ENCODE measurements at regions not wholly inside any gene's neighbourhood (a gene's known extent, or its start where the extent isn't known, plus 50 kb on each side); places are given as distances from the start of the nearest gene placed in this dataset.

GRCh38 chr1:64330839-64331238, 127.4 kb downstream of the UBE2U start:
- Histone ChIP-seq H3K4me3 (no peak overlapping the region), H3K4me1 (no peaks in the 10 kb centered on the region), H3K4me2 (no peak overlapping the region), H3K9me3 (no peaks in the 10 kb centered on the region), H3K27ac (no peak overlapping the region)
- ATAC-seq (no peak), FAIRE-seq (no peak), DNase-seq (ENCODE audit: low read depth in 1 of 2, low spot score in 1 of 2) (no peak)
- TF ChIP-seq JUN (IDR thresholded peaks at IDR 0.05) (no peak), SREBF2 (IDR thresholded peaks at IDR 0.05) (no peak), KDM5A (IDR thresholded peaks at IDR 0.05) (no peak)
- POLR2A ChIA-PET: no interaction called here
- 35% methylated on average over 4 of the region's 4 CpGs for WGBS (ENCODE audit: missing lambda C conversion rate)
- CTCF ChIA-PET: no interaction called here

DNA sequence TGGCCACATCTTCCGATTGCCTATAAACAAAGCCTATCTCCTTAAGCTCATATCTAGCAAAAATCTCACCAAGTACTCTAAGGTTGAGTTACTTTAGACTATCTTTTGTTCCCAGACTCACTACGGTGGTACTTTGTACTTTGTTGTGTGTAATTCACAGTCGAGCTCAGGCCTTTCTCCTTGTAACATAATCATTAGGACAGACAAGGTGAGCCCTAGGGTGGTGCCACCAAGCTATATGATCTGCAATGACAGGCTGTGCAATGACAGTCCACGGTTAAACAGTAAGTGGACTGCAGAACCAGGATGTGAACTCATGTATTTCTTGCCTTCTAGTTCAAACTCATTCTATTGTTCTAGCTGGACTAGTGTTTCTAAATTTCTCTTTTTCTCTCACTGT, 132.2 kb downstream of the UBE2U start:
- FAIRE-seq (no peak), ATAC-seq (no peak), DNase-seq (ENCODE audit: low read depth in 1 of 2, low spot score in 1 of 2) (no peak)
- Histone ChIP-seq H3K9me3 (no peaks in the 10 kb centered on the region), H3K4me1 (no peaks in the 10 kb centered on the region), H3K4me3 (no peak overlapping the region), H3K27ac (no peak overlapping the region), H3K4me2 (no peak overlapping the region)
- TF ChIP-seq USF2 (IDR thresholded peaks at IDR 0.05) (no peak), CBX2 (IDR thresholded peaks at IDR 0.05; ENCODE audit: borderline replicate concordance, low read depth) (no peak), ZC3H11A (IDR thresholded peaks at IDR 0.05) (no peak), RFX5 (IDR thresholded peaks at IDR 0.05) (no peak), ZFP36 (IDR thresholded peaks at IDR 0.05; ENCODE audit: borderline replicate concordance, partially characterized antibody) (no peak), HEYL (CRISPR knock-in tag; IDR thresholded peaks at IDR 0.05) (no peak), PBX3 (IDR thresholded peaks at IDR 0.05) (no peak), KDM5A (IDR thresholded peaks at IDR 0.05) (no peak), TP53 (CRISPR knock-in tag; IDR thresholded peaks at IDR 0.05) (no peak), NFE2L2 (conservative IDR thresholded peaks at IDR 0.05; ENCODE audit: low read length) (no peak), CHD4 (IDR thresholded peaks at IDR 0.05; ENCODE audit: borderline replicate concordance) (no peak), NR3C1 (IDR thresholded peaks at IDR 0.05) (no peak), POLR2AphosphoS2 (conservative IDR thresholded peaks at IDR 0.05; ENCODE audit: low read length) (no peak), EP300 (IDR thresholded peaks at IDR 0.05) (no peak), MAFK (IDR thresholded peaks at IDR 0.05; ENCODE audit: partially characterized antibody) (no peak), REST (IDR thresholded peaks at IDR 0.05) (no peak), MYC (IDR thresholded peaks at IDR 0.05; ENCODE audit: borderline replicate concordance, low read length) (no peak), RNF2 (IDR thresholded peaks at IDR 0.05; ENCODE audit: borderline replicate concordance, low read depth) (no peak), ELK1 (IDR thresholded peaks at IDR 0.05; ENCODE audit: low read depth, low read length) (no peak), HDAC2 (IDR thresholded peaks at IDR 0.05) (no peak)
- WGBS (ENCODE audit: missing lambda C conversion rate): 71% methylated on average over 4 of the region's 4 CpGs
- ChIA-PET POLR2A (no interaction called here), CTCF (interaction anchor here (1.1 to 1.2 kb wide), 2 partner anchors 9 to 26 kb away, joined by 3 read pairs; no protein-coding TSS in a partner anchor)
